WTC11 (cell line): ENCODE measurements at regions not wholly inside any gene's neighbourhood (a gene's known extent, or its start where the extent isn't known, plus 50 kb on each side); places are given as distances from the start of the nearest gene placed in this dataset.

ENCODE experiments used
- ATAC-seq: fragments of 200-7000 bp; cut with Tn5 transposase; 2 replicates; pipeline ENCODE4 v1.10.0; 2021; ENCODE audit warnings: mild to moderate bottlenecking, moderate library complexity
- CTCF ChIA-PET: fragments of 300-600 bp; sonication (Branson Sonifier 250); formaldehyde crosslinking; loops from one replicate; lab custom pipeline; 2021; ENCODE audit warnings: antibody characterized with exemption; lab: Charles Lee
- POLR2A ChIA-PET: fragments of 350-600 bp; sonication (Branson Sonifier 250); formaldehyde crosslinking; loops from one replicate; lab custom pipeline; 2021; ENCODE audit warnings: antibody characterized with exemption; lab: Charles Lee
- DNase-seq: peaks from one replicate; pipeline ENCODE4 v3.0.0; 2021; ENCODE audit warnings: low spot score
- H3K27ac Mint-ChIP-seq: 2 replicates; pipeline ENCODE4 v1.8.0; 2021; ENCODE audit warnings: mixed read lengths
- H3K27me3 Mint-ChIP-seq: 2 replicates; pipeline ENCODE4 v1.8.0; 2021; ENCODE audit warnings: low read depth, mild to moderate bottlenecking, moderate library complexity, mixed read lengths
- H3K36me3 Mint-ChIP-seq: 2 replicates; pipeline ENCODE4 v1.8.0; 2021; ENCODE audit warnings: mixed read lengths
- H3K4me1 Mint-ChIP-seq: 2 replicates; pipeline ENCODE4 v1.8.0; 2022; ENCODE audit warnings: mixed read lengths
- H3K4me3 Mint-ChIP-seq: 2 replicates; pipeline ENCODE4 v1.8.0; 2021; ENCODE audit warnings: mild to moderate bottlenecking, moderate library complexity, mixed read lengths
- H3K9me3 Mint-ChIP-seq: 2 replicates; pipeline ENCODE4 v1.8.0; 2021; ENCODE audit warnings: mixed read lengths
- FOXJ3 ChIP-seq: sonication (generic); formaldehyde crosslinking; IDR thresholded peaks from 2 replicates; pipeline ENCODE4 v1.9.0; 2021; ENCODE audit warnings: missing genetic modification reagents, mild to moderate bottlenecking, borderline replicate concordance
- GRHL2 ChIP-seq: fragments of 250-450 bp; sonication (Bioruptor Pico); IDR thresholded peaks from 2 replicates; pipeline ENCODE4 v1.8.0; 2022; ENCODE audit warnings: mild to moderate bottlenecking, moderate library complexity; ENCODE audit not compliant: insufficient replicate concordance, severe bottlenecking
- IRF2 ChIP-seq: sonication (generic); formaldehyde crosslinking; IDR thresholded peaks from 2 replicates; pipeline ENCODE4 v1.8.0; 2022; ENCODE audit warnings: low read depth, missing genetic modification reagents, borderline replicate concordance
- JAZF1 ChIP-seq: fragments of 250-450 bp; sonication (Bioruptor Pico); IDR thresholded peaks from 2 replicates; pipeline ENCODE4 v1.9.0; 2021; ENCODE audit warnings: moderate library complexity, mild to moderate bottlenecking, inconsistent platforms
- MYBL2 ChIP-seq: sonication (generic); formaldehyde crosslinking; IDR thresholded peaks from 2 replicates; pipeline ENCODE4 v1.8.1; 2023; ENCODE audit warnings: mild to moderate bottlenecking, moderate library complexity, missing genetic modification reagents
- PRRX2 ChIP-seq: fragments of 250-450 bp; sonication (Bioruptor Pico); IDR thresholded peaks from 2 replicates; pipeline ENCODE4 v1.8.0; 2021; ENCODE audit warnings: mild to moderate bottlenecking
- SOX15 ChIP-seq: fragments of 250-450 bp; sonication (Bioruptor Pico); IDR thresholded peaks from 2 replicates; pipeline ENCODE4 v1.9.0; 2021; ENCODE audit warnings: mild to moderate bottlenecking
- TEAD1 ChIP-seq: sonication (generic); formaldehyde crosslinking; IDR thresholded peaks from 2 replicates; pipeline ENCODE4 v1.8.0; 2022; ENCODE audit warnings: mild to moderate bottlenecking, missing genetic modification reagents
- TEAD4 ChIP-seq: sonication (generic); formaldehyde crosslinking; IDR thresholded peaks from 2 replicates; pipeline ENCODE4 v1.8.0; 2022; ENCODE audit warnings: mild to moderate bottlenecking, missing genetic modification reagents
- ZBTB43 ChIP-seq: sonication (generic); formaldehyde crosslinking; IDR thresholded peaks from 2 replicates; pipeline ENCODE4 v1.8.1; 2023; ENCODE audit warnings: mild to moderate bottlenecking, missing genetic modification reagents
- ZNF232 ChIP-seq: sonication (generic); formaldehyde crosslinking; IDR thresholded peaks from 2 replicates; pipeline ENCODE4 v1.8.0; 2022; ENCODE audit warnings: mild to moderate bottlenecking, missing genetic modification reagents
- ZNF423 ChIP-seq: fragments of 250-450 bp; sonication (Bioruptor Pico); IDR thresholded peaks from 2 replicates; pipeline ENCODE4 v2.1.2; 2022; ENCODE audit warnings: mild to moderate bottlenecking, moderate library complexity
- ZNF671 ChIP-seq: fragments of 250-450 bp; sonication (Bioruptor Pico); IDR thresholded peaks from 2 replicates; pipeline ENCODE4 v1.8.0; 2021; ENCODE audit warnings: mild to moderate bottlenecking
- TF ChIP-seq, protein P1 (sequence below): sonication (generic); formaldehyde crosslinking; IDR thresholded peaks from 2 replicates; pipeline ENCODE4 v1.8.0; 2023; ENCODE audit warnings: mild to moderate bottlenecking, missing genetic modification reagents
- TF ChIP-seq, protein P2 (sequence below): fragments of 250-450 bp; sonication (Bioruptor Pico); conservative IDR thresholded peaks from 2 replicates; pipeline ENCODE4 v1.9.0; 2021; ENCODE audit warnings: mild to moderate bottlenecking
- TF ChIP-seq, protein P3 (sequence below): sonication (generic); formaldehyde crosslinking; conservative IDR thresholded peaks from 2 replicates; pipeline ENCODE4 v1.8.1; 2023; ENCODE audit warnings: mild to moderate bottlenecking, low read depth, missing genetic modification reagents, moderate library complexity
- TF ChIP-seq, protein P4 (sequence below): sonication (generic); formaldehyde crosslinking; IDR thresholded peaks from 2 replicates; pipeline ENCODE4 v1.8.1; 2022; ENCODE audit warnings: mild to moderate bottlenecking, missing genetic modification reagents, moderate library complexity, borderline replicate concordance
- TF ChIP-seq, protein P5 (sequence below): sonication (generic); formaldehyde crosslinking; IDR thresholded peaks from 2 replicates; pipeline ENCODE4 v1.8.0; 2022; ENCODE audit warnings: mild to moderate bottlenecking, missing genetic modification reagents

GRCh38 chr1:30339866-30340265 lies 383.5 kb downstream of the MATN1 start:
- DNase-seq, result no peak
- CTCF ChIA-PET, result interaction anchor here (1.9 kb wide), 1 partner anchor 228 kb away, joined by 8 read pairs; no protein-coding TSS in a partner anchor
- H3K4me3 Mint-ChIP-seq, result no peak overlapping the region
- H3K36me3 Mint-ChIP-seq, result no peaks in the 10 kb centered on the region
- H3K9me3 Mint-ChIP-seq, result peaks cover 12% of the 10 kb centered on the region
- peaks cover 5% of the 10 kb centered on the region; the same call in 1 of the 2 replicates for H3K4me1 Mint-ChIP-seq
- POLR2A ChIA-PET, result no interaction called here
- H3K27ac Mint-ChIP-seq, result no peak overlapping the region
- TF ChIP-seq, protein P1, sequence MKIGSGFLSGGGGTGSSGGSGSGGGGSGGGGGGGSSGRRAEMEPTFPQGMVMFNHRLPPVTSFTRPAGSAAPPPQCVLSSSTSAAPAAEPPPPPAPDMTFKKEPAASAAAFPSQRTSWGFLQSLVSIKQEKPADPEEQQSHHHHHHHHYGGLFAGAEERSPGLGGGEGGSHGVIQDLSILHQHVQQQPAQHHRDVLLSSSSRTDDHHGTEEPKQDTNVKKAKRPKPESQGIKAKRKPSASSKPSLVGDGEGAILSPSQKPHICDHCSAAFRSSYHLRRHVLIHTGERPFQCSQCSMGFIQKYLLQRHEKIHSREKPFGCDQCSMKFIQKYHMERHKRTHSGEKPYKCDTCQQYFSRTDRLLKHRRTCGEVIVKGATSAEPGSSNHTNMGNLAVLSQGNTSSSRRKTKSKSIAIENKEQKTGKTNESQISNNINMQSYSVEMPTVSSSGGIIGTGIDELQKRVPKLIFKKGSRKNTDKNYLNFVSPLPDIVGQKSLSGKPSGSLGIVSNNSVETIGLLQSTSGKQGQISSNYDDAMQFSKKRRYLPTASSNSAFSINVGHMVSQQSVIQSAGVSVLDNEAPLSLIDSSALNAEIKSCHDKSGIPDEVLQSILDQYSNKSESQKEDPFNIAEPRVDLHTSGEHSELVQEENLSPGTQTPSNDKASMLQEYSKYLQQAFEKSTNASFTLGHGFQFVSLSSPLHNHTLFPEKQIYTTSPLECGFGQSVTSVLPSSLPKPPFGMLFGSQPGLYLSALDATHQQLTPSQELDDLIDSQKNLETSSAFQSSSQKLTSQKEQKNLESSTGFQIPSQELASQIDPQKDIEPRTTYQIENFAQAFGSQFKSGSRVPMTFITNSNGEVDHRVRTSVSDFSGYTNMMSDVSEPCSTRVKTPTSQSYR (CRISPR knock-in tag), result no peak
- TF ChIP-seq, all 79 proteins: peak for 0
- ATAC-seq, result no peak
- H3K27me3 Mint-ChIP-seq, result no peaks in the 10 kb centered on the region

- POLR2A ChIA-PET, result no interaction called here
- Mint-ChIP-seq H3K9me3 (peaks cover 8% of the 10 kb centered on the region), H3K27me3 (no peaks in the 10 kb centered on the region), H3K4me3 (no peak overlapping the region), H3K36me3 (no peaks in the 10 kb centered on the region), H3K4me1 (peaks cover 5% of the 10 kb centered on the region; the same call in 1 of the 2 replicates), H3K27ac (no peak overlapping the region)
- DNase-seq, result no peak
- no peak for ATAC-seq
- CTCF ChIA-PET, result no interaction called here
- TF ChIP-seq ZBTB43 (CRISPR knock-in tag) (no peak), JAZF1 (no peak), TEAD1 (CRISPR knock-in tag) (no peak), ZNF232 (CRISPR knock-in tag) (no peak), MYBL2 (CRISPR knock-in tag) (no peak), SOX15 (CRISPR knock-in tag) (no peak), ZNF671 (no peak), ZNF423 (CRISPR knock-in tag) (no peak), TEAD4 (no peak), PRRX2 (CRISPR knock-in tag) (no peak)
- TF ChIP-seq, protein P2, sequence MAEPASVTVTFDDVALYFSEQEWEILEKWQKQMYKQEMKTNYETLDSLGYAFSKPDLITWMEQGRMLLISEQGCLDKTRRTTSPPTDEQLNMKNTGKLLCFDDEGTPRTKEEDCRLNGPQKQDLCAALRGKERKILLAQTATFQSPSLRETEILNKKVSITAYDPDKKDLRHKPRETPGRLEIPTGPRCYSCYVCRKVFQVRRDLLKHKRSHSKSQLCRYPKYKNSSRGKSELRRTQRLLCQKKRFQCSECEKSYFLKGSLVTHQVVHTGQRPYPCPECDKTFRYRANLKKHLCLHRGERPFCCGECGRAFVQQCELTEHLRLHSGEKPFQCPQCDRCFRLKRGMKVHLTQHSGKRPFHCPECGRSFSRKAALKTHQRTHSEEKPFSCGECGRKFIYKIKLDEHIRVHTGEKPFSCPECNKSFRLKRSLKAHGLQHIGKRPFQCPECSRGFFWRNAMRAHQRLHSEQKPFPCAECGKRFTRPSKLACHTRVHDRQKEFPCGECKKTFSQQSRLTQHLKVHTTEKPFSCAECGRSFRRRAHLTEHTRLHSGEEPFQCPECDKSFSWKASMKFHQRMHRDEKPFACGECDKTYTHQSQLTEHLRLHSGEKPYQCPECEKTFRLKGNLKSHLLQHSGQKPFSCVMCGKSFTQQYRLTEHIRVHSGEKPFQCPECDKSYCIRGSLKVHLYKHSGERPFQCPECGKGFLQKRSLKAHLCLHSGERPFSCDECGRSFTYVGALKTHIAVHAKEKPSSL (CRISPR knock-in tag), result no peak
- TF ChIP-seq, protein P3, sequence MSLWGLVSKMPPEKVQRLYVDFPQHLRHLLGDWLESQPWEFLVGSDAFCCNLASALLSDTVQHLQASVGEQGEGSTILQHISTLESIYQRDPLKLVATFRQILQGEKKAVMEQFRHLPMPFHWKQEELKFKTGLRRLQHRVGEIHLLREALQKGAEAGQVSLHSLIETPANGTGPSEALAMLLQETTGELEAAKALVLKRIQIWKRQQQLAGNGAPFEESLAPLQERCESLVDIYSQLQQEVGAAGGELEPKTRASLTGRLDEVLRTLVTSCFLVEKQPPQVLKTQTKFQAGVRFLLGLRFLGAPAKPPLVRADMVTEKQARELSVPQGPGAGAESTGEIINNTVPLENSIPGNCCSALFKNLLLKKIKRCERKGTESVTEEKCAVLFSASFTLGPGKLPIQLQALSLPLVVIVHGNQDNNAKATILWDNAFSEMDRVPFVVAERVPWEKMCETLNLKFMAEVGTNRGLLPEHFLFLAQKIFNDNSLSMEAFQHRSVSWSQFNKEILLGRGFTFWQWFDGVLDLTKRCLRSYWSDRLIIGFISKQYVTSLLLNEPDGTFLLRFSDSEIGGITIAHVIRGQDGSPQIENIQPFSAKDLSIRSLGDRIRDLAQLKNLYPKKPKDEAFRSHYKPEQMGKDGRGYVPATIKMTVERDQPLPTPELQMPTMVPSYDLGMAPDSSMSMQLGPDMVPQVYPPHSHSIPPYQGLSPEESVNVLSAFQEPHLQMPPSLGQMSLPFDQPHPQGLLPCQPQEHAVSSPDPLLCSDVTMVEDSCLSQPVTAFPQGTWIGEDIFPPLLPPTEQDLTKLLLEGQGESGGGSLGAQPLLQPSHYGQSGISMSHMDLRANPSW (CRISPR knock-in tag), result no peak
These were observed 384.6 kb downstream of the MATN1 start for GRCh38 chr1:30338765-30339164.

DNA sequence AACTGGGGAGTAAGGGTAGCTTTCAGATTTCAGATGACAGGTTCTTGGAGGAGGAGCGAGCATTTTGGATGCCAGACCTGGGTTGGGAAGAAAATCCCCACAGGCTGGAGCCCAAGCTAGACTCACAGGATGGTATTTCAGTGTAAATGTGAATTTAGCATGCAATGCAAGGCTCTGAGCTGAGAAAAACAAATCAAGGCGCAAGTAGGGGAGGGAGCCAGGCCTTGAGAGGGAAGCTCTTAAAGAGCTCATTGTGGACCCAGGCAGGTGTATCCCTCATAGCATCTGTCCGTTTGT lies 386.1 kb downstream of the MATN1 start:
- Mint-ChIP-seq H3K27ac (no peak overlapping the region), H3K27me3 (no peaks in the 10 kb centered on the region), H3K36me3 (no peaks in the 10 kb centered on the region), H3K4me3 (no peak overlapping the region), H3K9me3 (no peaks in the 10 kb centered on the region), H3K4me1 (peaks cover 3% of the 10 kb centered on the region; the same call in 1 of the 2 replicates)
- ChIA-PET CTCF (interaction anchor here (0.8 to 1.4 kb wide), 4 partner anchors 17 to 226 kb away, joined by 3 to 5 read pairs (median 4); no protein-coding TSS in a partner anchor), POLR2A (interaction anchor here (0.6 kb wide), 1 partner anchor 187 kb away, joined by 3 read pairs; no protein-coding TSS in a partner anchor)
- DNase-seq (no peak), ATAC-seq (no peak)
- TF ChIP-seq, protein P4, sequence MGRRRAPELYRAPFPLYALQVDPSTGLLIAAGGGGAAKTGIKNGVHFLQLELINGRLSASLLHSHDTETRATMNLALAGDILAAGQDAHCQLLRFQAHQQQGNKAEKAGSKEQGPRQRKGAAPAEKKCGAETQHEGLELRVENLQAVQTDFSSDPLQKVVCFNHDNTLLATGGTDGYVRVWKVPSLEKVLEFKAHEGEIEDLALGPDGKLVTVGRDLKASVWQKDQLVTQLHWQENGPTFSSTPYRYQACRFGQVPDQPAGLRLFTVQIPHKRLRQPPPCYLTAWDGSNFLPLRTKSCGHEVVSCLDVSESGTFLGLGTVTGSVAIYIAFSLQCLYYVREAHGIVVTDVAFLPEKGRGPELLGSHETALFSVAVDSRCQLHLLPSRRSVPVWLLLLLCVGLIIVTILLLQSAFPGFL (CRISPR knock-in tag), result no peak
- TF ChIP-seq, protein P1 (CRISPR knock-in tag), result no peak
- TF ChIP-seq, protein P5, sequence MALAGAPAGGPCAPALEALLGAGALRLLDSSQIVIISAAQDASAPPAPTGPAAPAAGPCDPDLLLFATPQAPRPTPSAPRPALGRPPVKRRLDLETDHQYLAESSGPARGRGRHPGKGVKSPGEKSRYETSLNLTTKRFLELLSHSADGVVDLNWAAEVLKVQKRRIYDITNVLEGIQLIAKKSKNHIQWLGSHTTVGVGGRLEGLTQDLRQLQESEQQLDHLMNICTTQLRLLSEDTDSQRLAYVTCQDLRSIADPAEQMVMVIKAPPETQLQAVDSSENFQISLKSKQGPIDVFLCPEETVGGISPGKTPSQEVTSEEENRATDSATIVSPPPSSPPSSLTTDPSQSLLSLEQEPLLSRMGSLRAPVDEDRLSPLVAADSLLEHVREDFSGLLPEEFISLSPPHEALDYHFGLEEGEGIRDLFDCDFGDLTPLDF (CRISPR knock-in tag), result no peak
- TF ChIP-seq IRF2, result no peak
- no peak for TF ChIP-seq FOXJ3 (CRISPR knock-in tag)
- no peak for TF ChIP-seq TEAD4
- TF ChIP-seq GRHL2 (CRISPR knock-in tag), result no peak
